H9 (cell line): ENCODE measurements at regions not wholly inside any gene's neighbourhood (a gene's known extent, or its start where the extent isn't known, plus 50 kb on each side); places are given as distances from the start of the nearest gene placed in this dataset.

Source experiments
- DNase-seq: peaks from one replicate; pipeline ENCODE4 v3.0.0-alpha.2; 2017
- H2AFZ ChIP-seq: one replicate; pipeline ENCODE4 v1.6.1; 2013; ENCODE audit warnings: mild to moderate bottlenecking, low read length, control low read depth, moderate library complexity
- H2AK5ac ChIP-seq: 2 replicates; pipeline ENCODE4 v1.6.1; 2013; ENCODE audit warnings: low read length, control low read depth, mixed read lengths; ENCODE audit not compliant: insufficient read length
- H2BK120ac ChIP-seq: one replicate; pipeline ENCODE4 v1.6.1; 2013; ENCODE audit warnings: low read depth, mild to moderate bottlenecking, low read length, control low read depth, inconsistent platforms; ENCODE audit not compliant: poor library complexity, severe bottlenecking
- H2BK12ac ChIP-seq: 2 replicates; pipeline ENCODE4 v1.6.1; 2013; ENCODE audit warnings: low read length, control low read depth, mixed read lengths, low read depth; ENCODE audit not compliant: insufficient read length
- H2BK15ac ChIP-seq: 2 replicates; pipeline ENCODE4 v1.6.1; 2013; ENCODE audit warnings: low read depth, low read length, control low read depth
- H2BK20ac ChIP-seq: one replicate; pipeline ENCODE4 v1.6.1; 2013; ENCODE audit warnings: low read depth, mild to moderate bottlenecking, low read length, control low read depth, inconsistent platforms; ENCODE audit not compliant: poor library complexity, severe bottlenecking
- H2BK5ac ChIP-seq: 2 replicates; pipeline ENCODE4 v1.6.1; 2013; ENCODE audit warnings: low read length, control low read depth, mixed read lengths; ENCODE audit not compliant: insufficient read length
- H3K14ac ChIP-seq: 2 replicates; pipeline ENCODE4 v1.6.1; 2013; ENCODE audit warnings: low read length, control low read depth; ENCODE audit not compliant: insufficient read depth
- H3K18ac ChIP-seq: 2 replicates; pipeline ENCODE4 v1.6.1; 2013; ENCODE audit warnings: low read depth, mild to moderate bottlenecking, mixed read lengths, low read length, control low read depth; ENCODE audit not compliant: insufficient read length
- H3K23ac ChIP-seq: 2 replicates; pipeline ENCODE4 v1.6.1; 2013; ENCODE audit warnings: low read length, control low read depth, mixed read lengths, low read depth; ENCODE audit not compliant: insufficient read length
- H3K23me2 ChIP-seq: 2 replicates; pipeline ENCODE4 v1.6.1; 2013; ENCODE audit warnings: low read depth, mild to moderate bottlenecking, mixed read lengths, low read length, control low read depth; ENCODE audit not compliant: insufficient read length, poor library complexity, severe bottlenecking
- H3K27ac ChIP-seq: 2 replicates; pipeline ENCODE4 v1.5.1; 2013; ENCODE audit warnings: low read length, control low read depth, mixed read lengths, low read depth; ENCODE audit not compliant: insufficient read length
- H3K27me3 ChIP-seq: 2 replicates; pipeline ENCODE4 v1.6.1; 2013; ENCODE audit warnings: low read length, control low read depth, inconsistent platforms; ENCODE audit not compliant: insufficient read depth
- H3K4ac ChIP-seq: 2 replicates; pipeline ENCODE4 v1.6.1; 2013; ENCODE audit warnings: low read depth, mild to moderate bottlenecking, control low read depth, inconsistent platforms, low read length, moderate library complexity
- H3K4me1 ChIP-seq: 2 replicates; pipeline ENCODE4 v1.6.1; 2013; ENCODE audit warnings: low read length, control low read depth, inconsistent platforms; ENCODE audit not compliant: insufficient read depth
- H3K4me2 ChIP-seq: 2 replicates; pipeline ENCODE4 v1.6.1; 2013; ENCODE audit warnings: low read length, control low read depth, mixed read lengths; ENCODE audit not compliant: insufficient read length, insufficient read depth
- H3K56ac ChIP-seq: 2 replicates; pipeline ENCODE4 v1.6.1; 2013; ENCODE audit warnings: low read depth, mild to moderate bottlenecking, mixed read lengths, low read length, control low read depth; ENCODE audit not compliant: insufficient read length
- H3K79me1 ChIP-seq: 2 replicates; pipeline ENCODE4 v1.6.1; 2013; ENCODE audit warnings: low read depth, mild to moderate bottlenecking, moderate library complexity, low read length, control low read depth, inconsistent platforms; ENCODE audit not compliant: insufficient read depth, poor library complexity, severe bottlenecking
- H3K79me2 ChIP-seq: 2 replicates; pipeline ENCODE4 v1.6.1; 2013; ENCODE audit warnings: low read length, control low read depth, inconsistent platforms; ENCODE audit not compliant: insufficient read depth
- H3K9ac ChIP-seq: 2 replicates; pipeline ENCODE4 v1.6.1; 2013; ENCODE audit warnings: low read length, control low read depth, mixed read lengths; ENCODE audit not compliant: insufficient read length; ENCODE audit errors: extremely low read depth
- H3K9me3 ChIP-seq: one replicate; pipeline ENCODE4 v1.6.1; 2013; ENCODE audit warnings: low read depth, low read length, inconsistent platforms; ENCODE audit not compliant: control insufficient read depth
- H3T11ph ChIP-seq: one replicate; pipeline ENCODE4 v1.6.1; 2013; ENCODE audit warnings: mild to moderate bottlenecking, low read length, control low read depth, inconsistent platforms
- H4K20me1 ChIP-seq: one replicate; pipeline ENCODE4 v1.6.1; 2013; ENCODE audit not compliant: control insufficient read depth, insufficient read length, insufficient read depth
- H4K5ac ChIP-seq: 2 replicates; pipeline ENCODE4 v1.6.1; 2013; ENCODE audit warnings: low read depth, mild to moderate bottlenecking, mixed read lengths, low read length, control low read depth; ENCODE audit not compliant: insufficient read length
- H4K8ac ChIP-seq: replicated peaks from 2 replicates; pipeline ENCODE4 v1.6.1; 2013; ENCODE audit warnings: low read length, control low read depth, mixed read lengths, low read depth; ENCODE audit not compliant: insufficient read length
- H4K91ac ChIP-seq: 2 replicates; pipeline ENCODE4 v1.6.1; 2013; ENCODE audit warnings: low read depth, mild to moderate bottlenecking, moderate library complexity, mixed read lengths, low read length, control low read depth; ENCODE audit not compliant: insufficient read length
- H3K27ac Mint-ChIP-seq, 3 experiments: 2 replicates in 2 of 3; 3 replicates in 1 of 3; pipeline ENCODE4 v1.8.0; 2020 to 2021; ENCODE audit warnings: mixed read lengths in 3 of 3, mild to moderate bottlenecking in 1 of 3, moderate library complexity in 1 of 3
- H3K27me3 Mint-ChIP-seq: 2 replicates; pipeline ENCODE4 v1.8.0; 2021; ENCODE audit warnings: low read depth, mild to moderate bottlenecking, moderate library complexity, mixed read lengths
- H3K36me3 Mint-ChIP-seq, 3 experiments: 2 replicates in 2 of 3; 3 replicates in 1 of 3; pipeline ENCODE4 v1.8.0; 2020 to 2021; ENCODE audit warnings: low read depth in 3 of 3, mixed read lengths in 3 of 3; ENCODE audit not compliant: insufficient read depth in 1 of 3
- H3K4me1 Mint-ChIP-seq, 2 experiments: 2 replicates each; pipeline ENCODE4 v1.8.0; 2020; ENCODE audit warnings: mixed read lengths in 2 of 2
- H3K4me3 Mint-ChIP-seq, 2 experiments: 2 replicates in 1 of 2; 3 replicates in 1 of 2; pipeline ENCODE4 v1.8.0; 2020 to 2021; ENCODE audit warnings: mild to moderate bottlenecking in 2 of 2, mixed read lengths in 2 of 2, moderate library complexity in 1 of 2
- H3K9me3 Mint-ChIP-seq, 2 experiments: 2 replicates in 1 of 2; 3 replicates in 1 of 2; pipeline ENCODE4 v1.8.0; 2020; ENCODE audit warnings: mild to moderate bottlenecking in 2 of 2, mixed read lengths in 2 of 2, moderate library complexity in 1 of 2
- whole genome bisulfite sequencing: extraction: QIAGEN DNeasy Blood & Tissue Kit; methylation state at CpG from one replicate; pipeline ENCODE4 v1.1.7; 2013; ENCODE audit warnings: missing lambda C conversion rate, low lambda C conversion rate, mixed read lengths; ENCODE audit not compliant: insufficient read length; ENCODE audit errors: extremely low coverage; 5-methylcytosine and 5-hydroxymethylcytosine counted together
- TF ChIP-seq, protein P1 (sequence below): fragments of 200-600 bp; sonication (generic); conservative IDR thresholded peaks from 3 replicates; pipeline ENCODE4 v1.8.0; 2021; ENCODE audit warnings: antibody characterized with exemption, mild to moderate bottlenecking

DNA sequence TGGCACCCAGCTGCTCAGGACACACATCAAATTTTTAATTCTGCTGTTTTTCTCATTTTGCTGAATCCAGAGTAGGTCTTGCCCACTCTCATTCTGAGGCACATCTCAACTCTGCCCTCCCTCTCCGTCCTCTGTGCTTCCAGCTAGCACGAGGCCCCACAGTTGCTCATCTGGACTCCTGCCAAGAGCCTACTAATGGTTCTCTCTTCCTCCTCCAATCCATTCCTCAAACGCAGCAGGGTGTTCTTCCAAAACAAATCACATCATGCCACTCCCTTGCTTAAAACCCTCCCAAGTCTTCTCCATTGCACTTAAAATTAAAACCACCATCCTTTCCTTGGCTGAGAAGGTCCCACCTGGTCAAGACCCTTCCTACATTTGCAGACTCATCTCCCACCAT, 49.8 kb upstream of the SCAF4 start:
- H3K9me3 Mint-ChIP-seq = peaks cover 8 to 17% of the 10 kb centered on the region in 2 experiments
- Histone ChIP-seq H2BK5ac (no peak overlapping the region), H2BK15ac (no peak overlapping the region), H3K4ac (no peak overlapping the region), H2BK12ac (no peak overlapping the region), H3K79me2 (no peaks in the 10 kb centered on the region), H2BK20ac (no peak overlapping the region), H2AK5ac (no peak overlapping the region), H3K56ac (no peak overlapping the region), H3K27me3 (no peaks in the 10 kb centered on the region), H2BK120ac (no peak overlapping the region), H3K23ac (no peak overlapping the region), H4K5ac (no peak overlapping the region), H2AFZ (no peak overlapping the region), H3K9ac (no peak overlapping the region), H3K18ac (no peak overlapping the region), H3K14ac (no peak overlapping the region), H4K8ac (no peak overlapping the region), H3K79me1 (no peaks in the 10 kb centered on the region), H4K91ac (no peak overlapping the region), H3T11ph (no peak overlapping the region), H4K20me1 (no peaks in the 10 kb centered on the region), H3K9me3 (no peaks in the 10 kb centered on the region), H3K27ac (no peak overlapping the region), H3K4me1 (no peaks in the 10 kb centered on the region), H3K23me2 (no peaks in the 10 kb centered on the region), H3K4me2 (no peak overlapping the region)
- no peak overlapping the region for H3K4me3 Mint-ChIP-seq
- DNase-seq = no peak
- WGBS = no CpG with 5 or more reads among the region's 3 CpGs
- H3K4me1 Mint-ChIP-seq = peaks cover 0 to 3% of the 10 kb centered on the region in 2 experiments; a peak in 1 of 4 replicates
- no peak overlapping the region; a peak in 2 of 7 replicates for H3K27ac Mint-ChIP-seq
- TF ChIP-seq, protein P1, sequence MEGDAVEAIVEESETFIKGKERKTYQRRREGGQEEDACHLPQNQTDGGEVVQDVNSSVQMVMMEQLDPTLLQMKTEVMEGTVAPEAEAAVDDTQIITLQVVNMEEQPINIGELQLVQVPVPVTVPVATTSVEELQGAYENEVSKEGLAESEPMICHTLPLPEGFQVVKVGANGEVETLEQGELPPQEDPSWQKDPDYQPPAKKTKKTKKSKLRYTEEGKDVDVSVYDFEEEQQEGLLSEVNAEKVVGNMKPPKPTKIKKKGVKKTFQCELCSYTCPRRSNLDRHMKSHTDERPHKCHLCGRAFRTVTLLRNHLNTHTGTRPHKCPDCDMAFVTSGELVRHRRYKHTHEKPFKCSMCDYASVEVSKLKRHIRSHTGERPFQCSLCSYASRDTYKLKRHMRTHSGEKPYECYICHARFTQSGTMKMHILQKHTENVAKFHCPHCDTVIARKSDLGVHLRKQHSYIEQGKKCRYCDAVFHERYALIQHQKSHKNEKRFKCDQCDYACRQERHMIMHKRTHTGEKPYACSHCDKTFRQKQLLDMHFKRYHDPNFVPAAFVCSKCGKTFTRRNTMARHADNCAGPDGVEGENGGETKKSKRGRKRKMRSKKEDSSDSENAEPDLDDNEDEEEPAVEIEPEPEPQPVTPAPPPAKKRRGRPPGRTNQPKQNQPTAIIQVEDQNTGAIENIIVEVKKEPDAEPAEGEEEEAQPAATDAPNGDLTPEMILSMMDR = no peak
- no peaks in the 10 kb centered on the region; the same call in 1 of the 2 replicates for H3K27me3 Mint-ChIP-seq
- H3K36me3 Mint-ChIP-seq = peaks cover 3 to 15% (median 4%) of the 10 kb centered on the region in 3 experiments; a peak in 2 of 7 replicates
